HL-60 (cell line): ENCODE measurements at regions not wholly inside any gene's neighbourhood (a gene's known extent, or its start where the extent isn't known, plus 50 kb on each side); places are given as distances from the start of the nearest gene placed in this dataset.

Experiments
- DNase-seq, 2 experiments: peaks; one replicate each; pipeline ENCODE4 v3.0.0-alpha.2; 2010 to 2020; ENCODE audit warnings: low read depth in 1 of 2, low spot score in 1 of 2
- H3K27ac ChIP-seq: fragments of 250-450 bp; sonication (Bioruptor Pico); replicated peaks from 2 replicates; pipeline ENCODE4 v1.5.1; 2020; ENCODE audit warnings: mild to moderate bottlenecking, moderate library complexity
- H3K27me3 ChIP-seq: fragments of 250-450 bp; sonication (Bioruptor Pico); 2 replicates; pipeline ENCODE4 v1.5.1; 2021; ENCODE audit warnings: mild to moderate bottlenecking, moderate library complexity; ENCODE audit not compliant: insufficient read depth, poor library complexity, severe bottlenecking
- H3K4me3 ChIP-seq: replicated peaks from 2 replicates; pipeline ENCODE4 v1.5.1; 2011; ENCODE audit warnings: mild to moderate bottlenecking, control low read depth, low read length; ENCODE audit not compliant: insufficient read depth
- GABPA ChIP-seq: IDR thresholded peaks from 2 replicates; pipeline ENCODE4 v1.6.1; 2012; ENCODE audit warnings: low read depth
- POLR2AphosphoS5 ChIP-seq: IDR thresholded peaks from 2 replicates; pipeline ENCODE4 v1.6.1; 2012; ENCODE audit warnings: low read depth
- SPI1 ChIP-seq: IDR thresholded peaks from 2 replicates; pipeline ENCODE4 v1.6.1; 2012; ENCODE audit warnings: low read depth, mild to moderate bottlenecking, borderline replicate concordance
- TF ChIP-seq, protein P1 (sequence below): IDR thresholded peaks from one replicate; pipeline ENCODE4 v1.5.1; 2011; ENCODE audit warnings: low read length, control low read depth, inconsistent platforms; ENCODE audit not compliant: insufficient read depth
- TF ChIP-seq, protein P2 (sequence below): IDR thresholded peaks from 2 replicates; pipeline ENCODE4 v1.6.1; 2012; ENCODE audit warnings: low read depth; ENCODE audit not compliant: insufficient replicate concordance

DNA sequence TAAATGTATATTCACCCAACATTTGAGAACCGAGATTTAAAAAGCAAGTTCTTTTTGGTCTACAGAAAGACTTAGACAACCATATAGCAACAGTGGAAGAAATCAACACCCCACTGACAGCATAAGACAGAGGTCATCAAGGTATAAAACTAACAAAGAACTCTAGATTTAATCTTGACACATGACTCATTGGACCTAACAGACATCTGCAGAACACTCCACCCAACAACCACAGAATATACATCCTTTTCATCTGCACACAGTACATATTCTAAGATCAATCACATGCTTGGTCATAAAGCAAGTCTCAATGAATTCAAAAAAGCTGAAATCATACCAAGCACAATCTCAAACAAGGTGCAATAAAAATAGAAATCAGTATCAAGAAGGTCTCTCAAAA, 65.8 kb downstream of the SPIN4 start:
- Histone ChIP-seq H3K27ac (no peak overlapping the region), H3K4me3 (no peak overlapping the region), H3K27me3 (no peaks in the 10 kb centered on the region)
- TF ChIP-seq GABPA: no peak
- TF ChIP-seq, protein P1, sequence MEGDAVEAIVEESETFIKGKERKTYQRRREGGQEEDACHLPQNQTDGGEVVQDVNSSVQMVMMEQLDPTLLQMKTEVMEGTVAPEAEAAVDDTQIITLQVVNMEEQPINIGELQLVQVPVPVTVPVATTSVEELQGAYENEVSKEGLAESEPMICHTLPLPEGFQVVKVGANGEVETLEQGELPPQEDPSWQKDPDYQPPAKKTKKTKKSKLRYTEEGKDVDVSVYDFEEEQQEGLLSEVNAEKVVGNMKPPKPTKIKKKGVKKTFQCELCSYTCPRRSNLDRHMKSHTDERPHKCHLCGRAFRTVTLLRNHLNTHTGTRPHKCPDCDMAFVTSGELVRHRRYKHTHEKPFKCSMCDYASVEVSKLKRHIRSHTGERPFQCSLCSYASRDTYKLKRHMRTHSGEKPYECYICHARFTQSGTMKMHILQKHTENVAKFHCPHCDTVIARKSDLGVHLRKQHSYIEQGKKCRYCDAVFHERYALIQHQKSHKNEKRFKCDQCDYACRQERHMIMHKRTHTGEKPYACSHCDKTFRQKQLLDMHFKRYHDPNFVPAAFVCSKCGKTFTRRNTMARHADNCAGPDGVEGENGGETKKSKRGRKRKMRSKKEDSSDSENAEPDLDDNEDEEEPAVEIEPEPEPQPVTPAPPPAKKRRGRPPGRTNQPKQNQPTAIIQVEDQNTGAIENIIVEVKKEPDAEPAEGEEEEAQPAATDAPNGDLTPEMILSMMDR: no peak
- no peak for TF ChIP-seq SPI1
- DNase-seq: no peak

DNA sequence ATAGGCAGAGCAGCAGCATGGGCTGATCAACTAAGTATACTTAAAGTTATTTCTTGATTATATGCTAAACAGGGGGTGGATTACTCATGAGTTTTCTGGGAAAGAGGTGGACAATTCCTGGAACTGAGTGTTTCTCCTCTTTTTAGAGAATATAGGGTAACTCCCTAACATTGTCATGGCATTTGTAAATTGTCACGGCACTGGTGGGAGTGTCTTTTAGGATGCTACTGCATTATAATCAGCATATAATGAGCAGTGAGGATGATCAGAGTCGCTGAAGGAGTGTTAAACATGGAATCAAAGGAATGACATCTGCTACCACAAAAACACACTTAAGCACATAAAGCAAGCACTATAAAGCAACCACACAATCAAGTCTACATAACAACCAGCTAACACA, 66.5 kb downstream of the SPIN4 start:
- Histone ChIP-seq H3K27me3 (no peaks in the 10 kb centered on the region), H3K4me3 (no peak overlapping the region), H3K27ac (no peak overlapping the region)
- TF ChIP-seq, protein P2, sequence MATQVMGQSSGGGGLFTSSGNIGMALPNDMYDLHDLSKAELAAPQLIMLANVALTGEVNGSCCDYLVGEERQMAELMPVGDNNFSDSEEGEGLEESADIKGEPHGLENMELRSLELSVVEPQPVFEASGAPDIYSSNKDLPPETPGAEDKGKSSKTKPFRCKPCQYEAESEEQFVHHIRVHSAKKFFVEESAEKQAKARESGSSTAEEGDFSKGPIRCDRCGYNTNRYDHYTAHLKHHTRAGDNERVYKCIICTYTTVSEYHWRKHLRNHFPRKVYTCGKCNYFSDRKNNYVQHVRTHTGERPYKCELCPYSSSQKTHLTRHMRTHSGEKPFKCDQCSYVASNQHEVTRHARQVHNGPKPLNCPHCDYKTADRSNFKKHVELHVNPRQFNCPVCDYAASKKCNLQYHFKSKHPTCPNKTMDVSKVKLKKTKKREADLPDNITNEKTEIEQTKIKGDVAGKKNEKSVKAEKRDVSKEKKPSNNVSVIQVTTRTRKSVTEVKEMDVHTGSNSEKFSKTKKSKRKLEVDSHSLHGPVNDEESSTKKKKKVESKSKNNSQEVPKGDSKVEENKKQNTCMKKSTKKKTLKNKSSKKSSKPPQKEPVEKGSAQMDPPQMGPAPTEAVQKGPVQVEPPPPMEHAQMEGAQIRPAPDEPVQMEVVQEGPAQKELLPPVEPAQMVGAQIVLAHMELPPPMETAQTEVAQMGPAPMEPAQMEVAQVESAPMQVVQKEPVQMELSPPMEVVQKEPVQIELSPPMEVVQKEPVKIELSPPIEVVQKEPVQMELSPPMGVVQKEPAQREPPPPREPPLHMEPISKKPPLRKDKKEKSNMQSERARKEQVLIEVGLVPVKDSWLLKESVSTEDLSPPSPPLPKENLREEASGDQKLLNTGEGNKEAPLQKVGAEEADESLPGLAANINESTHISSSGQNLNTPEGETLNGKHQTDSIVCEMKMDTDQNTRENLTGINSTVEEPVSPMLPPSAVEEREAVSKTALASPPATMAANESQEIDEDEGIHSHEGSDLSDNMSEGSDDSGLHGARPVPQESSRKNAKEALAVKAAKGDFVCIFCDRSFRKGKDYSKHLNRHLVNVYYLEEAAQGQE: no peak
- TF ChIP-seq GABPA (no peak), SPI1 (no peak), POLR2AphosphoS5 (no peak)
- TF ChIP-seq, protein P1: no peak
- no peak for DNase-seq

DNA sequence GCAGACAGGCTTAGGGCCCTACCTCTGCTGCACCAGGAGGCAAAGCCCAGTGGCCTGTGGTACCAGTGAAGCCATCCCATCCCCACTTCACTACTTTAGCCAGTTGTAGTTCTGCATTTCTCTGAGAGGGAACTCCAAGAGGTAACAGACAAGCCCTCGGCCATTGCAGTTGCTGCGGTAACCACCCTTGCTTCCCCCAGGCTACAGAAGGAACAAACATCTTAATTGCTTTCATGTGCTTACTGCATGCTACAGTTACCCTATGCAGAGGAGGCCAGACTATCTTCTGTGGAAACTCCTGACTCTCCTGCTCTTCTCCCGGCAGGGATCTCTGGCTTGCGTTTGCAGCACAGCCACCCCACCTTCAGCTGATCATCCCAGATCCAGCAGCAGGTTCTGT, 67.8 kb downstream of the SPIN4 start:
- no peaks in the 10 kb centered on the region for H3K27me3 ChIP-seq
- H3K27ac ChIP-seq: no peak overlapping the region
- DNase-seq: peak in 1 of 2 experiments; percentile 21
- H3K4me3 ChIP-seq: no peak overlapping the region
- TF ChIP-seq, protein P2: no peak
- TF ChIP-seq, protein P1: no peak
- TF ChIP-seq POLR2AphosphoS5 (no peak), SPI1 (no peak), GABPA (no peak)

DNA sequence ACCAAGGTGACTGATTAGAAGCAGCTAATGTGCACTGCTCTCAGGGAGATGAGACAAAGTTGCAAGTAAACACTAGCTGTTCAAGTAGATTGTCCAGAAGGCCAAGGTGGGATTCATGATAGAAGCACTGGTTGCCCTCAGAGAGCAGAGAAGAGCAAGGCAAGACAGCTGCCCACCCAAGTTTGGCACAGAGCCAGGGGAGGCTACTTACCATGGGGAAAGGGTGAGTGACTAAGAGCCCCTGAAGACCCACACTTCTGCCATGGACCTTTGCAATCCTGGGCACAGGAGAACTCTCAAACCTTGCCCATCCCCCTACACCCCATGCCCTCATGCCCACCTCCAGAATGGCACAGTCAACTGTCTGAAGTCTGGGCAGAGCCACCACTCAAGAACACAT, 68.3 kb downstream of the SPIN4 start:
- TF ChIP-seq SPI1 (no peak), POLR2AphosphoS5 (no peak), GABPA (no peak)
- TF ChIP-seq, protein P2: no peak
- TF ChIP-seq, protein P1: no peak
- H3K27ac ChIP-seq: no peak overlapping the region
- H3K4me3 ChIP-seq: no peak overlapping the region
- no peak for DNase-seq
- no peaks in the 10 kb centered on the region for H3K27me3 ChIP-seq
